HG03095 (cell line): ENCODE measurements at regions not wholly inside any gene's neighbourhood (a gene's known extent, or its start where the extent isn't known, plus 50 kb on each side); places are given as distances from the start of the nearest gene placed in this dataset.
"Not testable (repeated sequence)": the region's sequence is repeated elsewhere in the genome, so short reads cannot be mapped to it uniquely, and the experiment has no call there.

Experiments
- ATAC-seq: cut with Tn5 transposase; IDR thresholded peaks from one replicate; pipeline ENCODE4 v1.9.1; 2021; ENCODE audit warnings: moderate library complexity; ENCODE audit not compliant: unreplicated experiment

GRCh38 chr2:208921358-208921757 is 502.5 kb upstream of the MAP2 start:
- not testable (repeated sequence) for ATAC-seq

- ATAC-seq, result no peak
Observed at GRCh38 chr2:208927867-208928266, 496.0 kb upstream of the MAP2 start.

GRCh38 chr2:208929139-208929864 is 494.5 kb upstream of the MAP2 start:
- no peak for ATAC-seq

GRCh38 chr2:208929894-208930427 is 493.9 kb upstream of the MAP2 start:
- ATAC-seq, result no peak

- ATAC-seq, result no peak
Observed at GRCh38 chr2:208935531-208935930, 488.3 kb upstream of the MAP2 start.

- ATAC-seq, result no peak
Observed at GRCh38 chr2:208937521-208937920, 486.3 kb upstream of the MAP2 start.

- no peak for ATAC-seq
Observed at GRCh38 chr2:208939852-208940251, 484.0 kb upstream of the MAP2 start.

- ATAC-seq, result no peak
Observed at GRCh38 chr2:208945719-208946256, 478.1 kb upstream of the MAP2 start.

- ATAC-seq, result no peak
Observed at GRCh38 chr2:208948073-208948472, 475.8 kb upstream of the MAP2 start.

- no peak for ATAC-seq
Observed at GRCh38 chr2:208970070-208970469, 453.8 kb upstream of the MAP2 start.

GRCh38 chr2:208977582-208977981 is 446.3 kb upstream of the MAP2 start:
- no peak for ATAC-seq

GRCh38 chr2:208978946-208979345 is 444.9 kb upstream of the MAP2 start:
- no peak for ATAC-seq

- no peak for ATAC-seq
Observed at GRCh38 chr2:208980321-208980720, 443.5 kb upstream of the MAP2 start.

GRCh38 chr2:208982831-208983230 is 441.0 kb upstream of the MAP2 start:
- no peak for ATAC-seq

- no peak for ATAC-seq
Observed at GRCh38 chr2:208983486-208983885, 440.4 kb upstream of the MAP2 start.

- ATAC-seq, result no peak
Observed at GRCh38 chr2:208984376-208985090, 439.3 kb upstream of the MAP2 start.

GRCh38 chr2:208985644-208986043 is 438.2 kb upstream of the MAP2 start:
- ATAC-seq, result no peak

GRCh38 chr2:208990716-208991115 is 433.1 kb upstream of the MAP2 start:
- no peak for ATAC-seq

- ATAC-seq, result no peak
Observed at GRCh38 chr2:208999911-209000310, 423.9 kb upstream of the MAP2 start.

GRCh38 chr2:209002054-209002453 is 421.8 kb upstream of the MAP2 start:
- ATAC-seq, result no peak

- ATAC-seq, result no peak
Observed at GRCh38 chr2:209005371-209005770, 418.5 kb upstream of the MAP2 start.
